ENCODE measurements at regions not wholly inside any gene's neighbourhood (a gene's known extent, or its start where the extent isn't known, plus 50 kb on each side); places are given as distances from the start of the nearest gene placed in this dataset.

- no peak overlapping the region for H2AFZ ChIP-seq
Measured at GRCh38 chr2:53436882-53437281, 330.7 kb upstream of the CHAC2 start.

GRCh38 chr2:53435610-53436009 is 332.0 kb upstream of the CHAC2 start:
- H3K9me3 ChIP-seq (ENCODE audit: insufficient read depth, low read depth): no peaks in the 10 kb centered on the region; the same call in 1 of the 2 replicates
- intact Hi-C loops (cut with micrococcal nuclease; ENCODE audit: unreplicated experiment): no loop called here
- H4K20me1 ChIP-seq (ENCODE audit: insufficient read depth): no peaks in the 10 kb centered on the region
- H3K36me3 ChIP-seq (ENCODE audit: low read depth): no peaks in the 10 kb centered on the region
- no peak overlapping the region for H3K27ac ChIP-seq
- no TSS peak for BruUV-seq (replicated peaks)
- no peaks in the 10 kb centered on the region for H3F3A ChIP-seq (ENCODE audit: insufficient read depth, low read depth)
- TF ChIP-seq CTCF (conservative IDR thresholded peaks at IDR 0.05) (no peak), EZH2 (IDR thresholded peaks at IDR 0.05; ENCODE audit: low read depth) (no peak)
- POLR2A ChIA-PET (ENCODE audit: unreplicated experiment): no interaction called here
- H3K4me1 ChIP-seq (replicated peaks; ENCODE audit: insufficient read depth): peaks cover 9% of the 10 kb centered on the region; the same call in 1 of the 2 replicates
- no peaks in the 10 kb centered on the region for H3K27me3 ChIP-seq (ENCODE audit: insufficient read depth, low read depth)
- H3K9me2 ChIP-seq (ENCODE audit: insufficient read depth): no peaks in the 10 kb centered on the region; the same call in 1 of the 2 replicates
- H3K4me2 ChIP-seq: no peak overlapping the region
- no peak for DNase-seq
- CTCF ChIA-PET: no interaction called here
- no peaks in the 10 kb centered on the region for H3K79me2 ChIP-seq (ENCODE audit: low read depth)
- H2AFZ ChIP-seq: no peak overlapping the region
- H3K4me3 ChIP-seq: no peak overlapping the region

More at GRCh38 chr2:53436882-53437281, 330.7 kb upstream of the CHAC2 start:
- POLR2A ChIA-PET (ENCODE audit: unreplicated experiment): interaction anchor here (0.7 kb wide), 1 partner anchor 146 kb away, joined by 4 read pairs; no protein-coding TSS in a partner anchor
- TF ChIP-seq CTCF (conservative IDR thresholded peaks at IDR 0.05): no peak
- TF ChIP-seq EZH2 (IDR thresholded peaks at IDR 0.05; ENCODE audit: low read depth): no peak
- Histone ChIP-seq H3K4me3 (no peak overlapping the region), H3K4me2 (no peak overlapping the region), H3K9me2 (ENCODE audit: insufficient read depth) (no peaks in the 10 kb centered on the region; the same call in 1 of the 2 replicates), H3K27ac (no peak overlapping the region), H3K4me1 (replicated peaks; ENCODE audit: insufficient read depth) (peaks cover 9% of the 10 kb centered on the region; the same call in 1 of the 2 replicates), H3K79me2 (ENCODE audit: low read depth) (no peaks in the 10 kb centered on the region), H3K36me3 (ENCODE audit: low read depth) (no peaks in the 10 kb centered on the region), H3F3A (ENCODE audit: insufficient read depth, low read depth) (no peaks in the 10 kb centered on the region), H4K20me1 (ENCODE audit: insufficient read depth) (no peaks in the 10 kb centered on the region), H3K27me3 (ENCODE audit: insufficient read depth, low read depth) (no peaks in the 10 kb centered on the region), H3K9me3 (ENCODE audit: insufficient read depth, low read depth) (no peaks in the 10 kb centered on the region; the same call in 1 of the 2 replicates)
- CTCF ChIA-PET: no interaction called here
- no TSS peak for BruUV-seq (replicated peaks)
- no peak for DNase-seq
- intact Hi-C loops (cut with micrococcal nuclease; ENCODE audit: unreplicated experiment): no loop called here

- no peak for DNase-seq
- BruUV-seq (replicated peaks): no TSS peak
- Histone ChIP-seq H3K79me2 (ENCODE audit: low read depth) (no peaks in the 10 kb centered on the region), H3K27ac (no peak overlapping the region), H3K27me3 (ENCODE audit: insufficient read depth, low read depth) (no peaks in the 10 kb centered on the region), H3K9me2 (ENCODE audit: insufficient read depth) (no peaks in the 10 kb centered on the region), H4K20me1 (ENCODE audit: insufficient read depth) (no peaks in the 10 kb centered on the region), H3K4me3 (no peak overlapping the region), H3K36me3 (ENCODE audit: low read depth) (no peaks in the 10 kb centered on the region), H3K4me2 (no peak overlapping the region), H3K4me1 (replicated peaks; ENCODE audit: insufficient read depth) (peaks cover 9% of the 10 kb centered on the region; the same call in 1 of the 2 replicates), H3K9me3 (ENCODE audit: insufficient read depth, low read depth) (no peaks in the 10 kb centered on the region; the same call in 1 of the 2 replicates), H3F3A (ENCODE audit: insufficient read depth, low read depth) (no peaks in the 10 kb centered on the region), H2AFZ (no peak overlapping the region; the same call in 1 of the 2 replicates)
- intact Hi-C loops (cut with micrococcal nuclease; ENCODE audit: unreplicated experiment): no loop called here
- no peak for TF ChIP-seq CTCF (conservative IDR thresholded peaks at IDR 0.05)
- no peak for TF ChIP-seq EZH2 (IDR thresholded peaks at IDR 0.05; ENCODE audit: low read depth)
- ChIA-PET CTCF (no interaction called here), POLR2A (ENCODE audit: unreplicated experiment) (no interaction called here)
Measured at GRCh38 chr2:53434466-53434865, 333.1 kb upstream of the CHAC2 start.

Data from PC-9 (cell line).